AG09319 (cell line): ENCODE measurements at regions not wholly inside any gene's neighbourhood (a gene's known extent, or its start where the extent isn't known, plus 50 kb on each side); places are given as distances from the start of the nearest gene placed in this dataset.

Source experiments
- DNase-seq: peaks from one replicate; pipeline ENCODE4 v3.0.0-alpha.2; 2010; ENCODE audit warnings: low read depth; ENCODE audit errors: extremely low read depth
- CTCF ChIP-seq: IDR thresholded peaks from 2 replicates; pipeline ENCODE4 v1.5.1; 2011; ENCODE audit warnings: low read depth, mild to moderate bottlenecking, inconsistent platforms, low read length, moderate library complexity

- TF ChIP-seq CTCF: no peak
- DNase-seq: no peak
Observed at GRCh38 chr1:177566495-177566894, 395.7 kb downstream of the BRINP2 start.

- TF ChIP-seq CTCF: no peak
- DNase-seq: no peak
Observed at GRCh38 chr1:177561436-177561835, 390.7 kb downstream of the BRINP2 start.

- no peak for DNase-seq
Observed at GRCh38 chr1:177558372-177558771, 387.6 kb downstream of the BRINP2 start.

GRCh38 chr1:177556163-177556562, 385.4 kb downstream of the BRINP2 start:
- no peak for TF ChIP-seq CTCF
- DNase-seq: no peak

More at GRCh38 chr1:177558372-177558771, 387.6 kb downstream of the BRINP2 start:
- no peak for TF ChIP-seq CTCF

GRCh38 chr1:177547200-177547599, 376.4 kb downstream of the BRINP2 start:
- no peak for DNase-seq
- no peak for TF ChIP-seq CTCF

- DNase-seq: no peak
- TF ChIP-seq CTCF: no peak
Observed at GRCh38 chr1:177546346-177546745, 375.6 kb downstream of the BRINP2 start.

- no peak for TF ChIP-seq CTCF
- DNase-seq: no peak
Observed at GRCh38 chr1:177526201-177526600, 355.4 kb downstream of the BRINP2 start.

GRCh38 chr1:177525176-177525575, 354.4 kb downstream of the BRINP2 start:
- DNase-seq: no peak
- no peak for TF ChIP-seq CTCF
